HAP-1 (cell line): ENCODE measurements at regions not wholly inside any gene's neighbourhood (a gene's known extent, or its start where the extent isn't known, plus 50 kb on each side); places are given as distances from the start of the nearest gene placed in this dataset.

ENCODE experiments used
- DNase-seq, 2 experiments: peaks; one replicate each; pipeline ENCODE4 v3.0.0-alpha.2; 2016 to 2020; ENCODE audit warnings: low spot score in 2 of 2
- H3K27me3 ChIP-seq: fragments of 250-450 bp; sonication (Bioruptor Pico); 2 replicates; pipeline ENCODE4 v1.5.1; 2020; ENCODE audit warnings: low read depth, mild to moderate bottlenecking, moderate library complexity
- H3K36me3 ChIP-seq: fragments of 250-450 bp; sonication (Bioruptor Pico); replicated peaks from 2 replicates; pipeline ENCODE4 v1.5.1; 2020; ENCODE audit warnings: mild to moderate bottlenecking
- H3K4me1 ChIP-seq: fragments of 250-450 bp; sonication (Bioruptor Pico); 2 replicates; pipeline ENCODE4 v1.5.1; 2020; ENCODE audit warnings: mild to moderate bottlenecking
- H3K4me3 ChIP-seq: fragments of 250-450 bp; sonication (Bioruptor Pico); 2 replicates; pipeline ENCODE4 v1.5.1; 2020; ENCODE audit warnings: mild to moderate bottlenecking, moderate library complexity
- H3K9me3 ChIP-seq: fragments of 250-450 bp; sonication (Bioruptor Pico); 2 replicates; pipeline ENCODE4 v1.5.1; 2020; ENCODE audit warnings: mild to moderate bottlenecking, moderate library complexity
- in situ Hi-C: fragments of 300-500 bp; cut with MboI; formaldehyde crosslinking; loops from 3 replicates; pipeline ENCODE4 v1.14.3; 2020; ENCODE audit warnings: low sequenced_read_pairs, inconsistent platforms, mixed read lengths

GRCh38 chr1:186574926-186575325 is 105.3 kb downstream of the PTGS2 start:
- no peaks in the 10 kb centered on the region for H3K4me1 ChIP-seq
- no peaks in the 10 kb centered on the region for H3K9me3 ChIP-seq
- H3K27me3 ChIP-seq, result no peaks in the 10 kb centered on the region
- in situ Hi-C loops, result no loop called here
- no peak overlapping the region for H3K4me3 ChIP-seq
- DNase-seq, result no peak
- no peaks in the 10 kb centered on the region for H3K36me3 ChIP-seq

- no peaks in the 10 kb centered on the region for H3K27me3 ChIP-seq
- H3K9me3 ChIP-seq, result no peaks in the 10 kb centered on the region
- H3K4me3 ChIP-seq, result no peak overlapping the region
- in situ Hi-C loops, result no loop called here
- H3K4me1 ChIP-seq, result no peaks in the 10 kb centered on the region
- H3K36me3 ChIP-seq, result no peaks in the 10 kb centered on the region
- no peak for DNase-seq
Observed at GRCh38 chr1:186572509-186572908, 107.7 kb downstream of the PTGS2 start.

- DNase-seq, result no peak
- in situ Hi-C loops, result no loop called here
- Histone ChIP-seq H3K27me3 (no peaks in the 10 kb centered on the region), H3K4me3 (no peak overlapping the region), H3K9me3 (no peaks in the 10 kb centered on the region), H3K36me3 (no peaks in the 10 kb centered on the region), H3K4me1 (no peaks in the 10 kb centered on the region)
Observed at GRCh38 chr1:186571771-186572170, 108.5 kb downstream of the PTGS2 start.

GRCh38 chr1:186569856-186570255 is 108.9 kb upstream of the PDC start:
- in situ Hi-C loops, result no loop called here

GRCh38 chr1:186568221-186568620 is 107.3 kb upstream of the PDC start:
- Histone ChIP-seq H3K36me3 (no peaks in the 10 kb centered on the region), H3K4me3 (no peak overlapping the region), H3K27me3 (no peaks in the 10 kb centered on the region), H3K9me3 (no peaks in the 10 kb centered on the region), H3K4me1 (no peaks in the 10 kb centered on the region)
- in situ Hi-C loops, result no loop called here
- DNase-seq, result no peak

More at GRCh38 chr1:186569856-186570255, 108.9 kb upstream of the PDC start:
- Histone ChIP-seq H3K9me3 (no peaks in the 10 kb centered on the region), H3K36me3 (no peaks in the 10 kb centered on the region), H3K4me1 (no peaks in the 10 kb centered on the region), H3K4me3 (no peak overlapping the region), H3K27me3 (no peaks in the 10 kb centered on the region)
- no peak for DNase-seq

GRCh38 chr1:186566140-186566855 is 105.4 kb upstream of the PDC start:
- Histone ChIP-seq H3K36me3 (no peaks in the 10 kb centered on the region), H3K27me3 (no peaks in the 10 kb centered on the region), H3K4me3 (no peak overlapping the region), H3K9me3 (no peaks in the 10 kb centered on the region), H3K4me1 (no peaks in the 10 kb centered on the region)
- in situ Hi-C loops, result no loop called here
- DNase-seq, result no peak

GRCh38 chr1:186564582-186564981 is 103.7 kb upstream of the PDC start:
- H3K9me3 ChIP-seq, result no peaks in the 10 kb centered on the region
- no peaks in the 10 kb centered on the region for H3K4me1 ChIP-seq
- H3K36me3 ChIP-seq, result no peaks in the 10 kb centered on the region
- H3K27me3 ChIP-seq, result no peaks in the 10 kb centered on the region
- no peak overlapping the region for H3K4me3 ChIP-seq
- in situ Hi-C loops, result no loop called here
- DNase-seq, result no peak

GRCh38 chr1:186559601-186560116 is 98.7 kb upstream of the PDC start:
- no peak for DNase-seq
- no peak overlapping the region for H3K4me3 ChIP-seq
- no peaks in the 10 kb centered on the region for H3K4me1 ChIP-seq
- H3K9me3 ChIP-seq, result no peaks in the 10 kb centered on the region
- no peaks in the 10 kb centered on the region for H3K36me3 ChIP-seq
- no peaks in the 10 kb centered on the region for H3K27me3 ChIP-seq
- in situ Hi-C loops, result no loop called here

- Histone ChIP-seq H3K4me1 (no peaks in the 10 kb centered on the region), H3K27me3 (no peaks in the 10 kb centered on the region), H3K4me3 (no peak overlapping the region), H3K36me3 (no peaks in the 10 kb centered on the region), H3K9me3 (no peaks in the 10 kb centered on the region)
- DNase-seq, result no peak
- in situ Hi-C loops, result no loop called here
Observed at GRCh38 chr1:186557147-186557777, 96.3 kb upstream of the PDC start.

GRCh38 chr1:186550832-186551231 is 89.9 kb upstream of the PDC start:
- H3K36me3 ChIP-seq, result no peaks in the 10 kb centered on the region
- H3K4me3 ChIP-seq, result no peak overlapping the region
- in situ Hi-C loops, result no loop called here
- H3K4me1 ChIP-seq, result no peaks in the 10 kb centered on the region
- 0 out of 2 replicates have a peak, but pooled peaks cover 4% of the 10 kb centered on the region for H3K9me3 ChIP-seq
- H3K27me3 ChIP-seq, result no peaks in the 10 kb centered on the region
- DNase-seq, result no peak

GRCh38 chr1:186541003-186541402 is 80.1 kb upstream of the PDC start:
- no peaks in the 10 kb centered on the region for H3K9me3 ChIP-seq
- H3K27me3 ChIP-seq, result no peaks in the 10 kb centered on the region
- no peaks in the 10 kb centered on the region for H3K36me3 ChIP-seq
- no peak overlapping the region for H3K4me3 ChIP-seq
- in situ Hi-C loops, result no loop called here
- H3K4me1 ChIP-seq, result no peaks in the 10 kb centered on the region
- DNase-seq, result no peak

GRCh38 chr1:186540521-186540920 is 79.6 kb upstream of the PDC start:
- DNase-seq, result no peak
- Histone ChIP-seq H3K36me3 (no peaks in the 10 kb centered on the region), H3K9me3 (no peaks in the 10 kb centered on the region), H3K4me3 (no peak overlapping the region), H3K4me1 (no peaks in the 10 kb centered on the region), H3K27me3 (no peaks in the 10 kb centered on the region)
- in situ Hi-C loops, result no loop called here

GRCh38 chr1:186536273-186536890 is 75.5 kb upstream of the PDC start:
- Histone ChIP-seq H3K4me3 (no peak overlapping the region), H3K9me3 (no peaks in the 10 kb centered on the region), H3K36me3 (no peaks in the 10 kb centered on the region), H3K27me3 (no peaks in the 10 kb centered on the region), H3K4me1 (no peaks in the 10 kb centered on the region)
- no peak for DNase-seq
- in situ Hi-C loops, result no loop called here
